HEK293 (cell line): ENCODE measurements at regions not wholly inside any gene's neighbourhood (a gene's known extent, or its start where the extent isn't known, plus 50 kb on each side); places are given as distances from the start of the nearest gene placed in this dataset.

ENCODE experiments used
- OSR2 ChIP-seq: fragments of 450-650 bp; formaldehyde crosslinking; IDR thresholded peaks from 2 replicates; pipeline ENCODE4 v1.5.1; 2016; ENCODE audit warnings: missing biosample characterization, missing genetic modification characterization
- SETDB1 ChIP-seq: IDR thresholded peaks from one replicate; pipeline ENCODE4 v1.6.1; 2017; ENCODE audit warnings: mild to moderate bottlenecking, low read length, moderate library complexity, mixed read lengths; ENCODE audit not compliant: insufficient read length
- ZNF223 ChIP-seq: fragments of 450-650 bp; formaldehyde crosslinking; IDR thresholded peaks from 2 replicates; pipeline ENCODE4 v1.5.1; 2016; ENCODE audit warnings: missing biosample characterization, missing genetic modification characterization
- ZNF670 ChIP-seq: fragments of 450-650 bp; formaldehyde crosslinking; IDR thresholded peaks from 2 replicates; pipeline ENCODE4 v1.5.1; 2016; ENCODE audit warnings: missing biosample characterization, missing genetic modification characterization, low read depth
- TF ChIP-seq, protein P1 (sequence below): fragments of 450-650 bp; formaldehyde crosslinking; IDR thresholded peaks from 2 replicates; pipeline ENCODE4 v1.5.1; 2016; ENCODE audit warnings: missing biosample characterization, missing genetic modification characterization
- TF ChIP-seq, protein P2 (sequence below): IDR thresholded peaks from 2 replicates; pipeline ENCODE4 v1.6.1; 2011; ENCODE audit warnings: mild to moderate bottlenecking, low read depth, low read length, borderline replicate concordance
- TF ChIP-seq, protein P3 (sequence below): fragments of 450-650 bp; formaldehyde crosslinking; conservative IDR thresholded peaks from 2 replicates; pipeline ENCODE4 v1.5.1; 2016; ENCODE audit warnings: low read depth, missing biosample characterization, missing genetic modification characterization
- TF ChIP-seq, protein P4 (sequence below): sonication (generic); formaldehyde crosslinking; IDR thresholded peaks from 2 replicates; pipeline ENCODE4 v1.8.1; 2022; ENCODE audit warnings: mild to moderate bottlenecking, moderate library complexity, missing genetic modification reagents

DNA sequence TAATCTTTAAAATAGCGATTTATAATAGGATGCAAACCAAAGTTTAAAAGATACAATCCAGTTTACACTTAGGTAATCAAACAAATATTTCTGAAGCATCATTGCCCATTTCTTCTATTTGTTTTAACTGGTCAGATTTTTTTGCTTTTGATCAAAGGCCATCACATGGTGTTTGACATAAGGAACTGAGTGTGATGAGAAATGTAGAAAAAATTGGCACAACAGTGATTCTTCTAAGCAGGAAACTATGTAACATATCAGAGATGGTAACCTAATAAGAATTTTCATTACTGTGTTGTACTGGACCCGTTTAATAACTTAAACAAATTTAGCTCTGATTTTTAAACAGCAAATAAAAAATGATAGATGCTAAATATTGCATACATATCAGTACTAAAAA lies 644.7 kb upstream of the KLF12 start:
- TF ChIP-seq ZNF223 (no peak), OSR2 (tag by site-specific recombination) (no peak), SETDB1 (no peak), ZNF670 (tag by site-specific recombination) (no peak)
- TF ChIP-seq, protein P1, sequence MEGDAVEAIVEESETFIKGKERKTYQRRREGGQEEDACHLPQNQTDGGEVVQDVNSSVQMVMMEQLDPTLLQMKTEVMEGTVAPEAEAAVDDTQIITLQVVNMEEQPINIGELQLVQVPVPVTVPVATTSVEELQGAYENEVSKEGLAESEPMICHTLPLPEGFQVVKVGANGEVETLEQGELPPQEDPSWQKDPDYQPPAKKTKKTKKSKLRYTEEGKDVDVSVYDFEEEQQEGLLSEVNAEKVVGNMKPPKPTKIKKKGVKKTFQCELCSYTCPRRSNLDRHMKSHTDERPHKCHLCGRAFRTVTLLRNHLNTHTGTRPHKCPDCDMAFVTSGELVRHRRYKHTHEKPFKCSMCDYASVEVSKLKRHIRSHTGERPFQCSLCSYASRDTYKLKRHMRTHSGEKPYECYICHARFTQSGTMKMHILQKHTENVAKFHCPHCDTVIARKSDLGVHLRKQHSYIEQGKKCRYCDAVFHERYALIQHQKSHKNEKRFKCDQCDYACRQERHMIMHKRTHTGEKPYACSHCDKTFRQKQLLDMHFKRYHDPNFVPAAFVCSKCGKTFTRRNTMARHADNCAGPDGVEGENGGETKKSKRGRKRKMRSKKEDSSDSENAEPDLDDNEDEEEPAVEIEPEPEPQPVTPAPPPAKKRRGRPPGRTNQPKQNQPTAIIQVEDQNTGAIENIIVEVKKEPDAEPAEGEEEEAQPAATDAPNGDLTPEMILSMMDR (tag by site-specific recombination), result no peak
- TF ChIP-seq, protein P2, sequence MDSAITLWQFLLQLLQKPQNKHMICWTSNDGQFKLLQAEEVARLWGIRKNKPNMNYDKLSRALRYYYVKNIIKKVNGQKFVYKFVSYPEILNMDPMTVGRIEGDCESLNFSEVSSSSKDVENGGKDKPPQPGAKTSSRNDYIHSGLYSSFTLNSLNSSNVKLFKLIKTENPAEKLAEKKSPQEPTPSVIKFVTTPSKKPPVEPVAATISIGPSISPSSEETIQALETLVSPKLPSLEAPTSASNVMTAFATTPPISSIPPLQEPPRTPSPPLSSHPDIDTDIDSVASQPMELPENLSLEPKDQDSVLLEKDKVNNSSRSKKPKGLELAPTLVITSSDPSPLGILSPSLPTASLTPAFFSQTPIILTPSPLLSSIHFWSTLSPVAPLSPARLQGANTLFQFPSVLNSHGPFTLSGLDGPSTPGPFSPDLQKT, result no peak
- TF ChIP-seq, protein P3, sequence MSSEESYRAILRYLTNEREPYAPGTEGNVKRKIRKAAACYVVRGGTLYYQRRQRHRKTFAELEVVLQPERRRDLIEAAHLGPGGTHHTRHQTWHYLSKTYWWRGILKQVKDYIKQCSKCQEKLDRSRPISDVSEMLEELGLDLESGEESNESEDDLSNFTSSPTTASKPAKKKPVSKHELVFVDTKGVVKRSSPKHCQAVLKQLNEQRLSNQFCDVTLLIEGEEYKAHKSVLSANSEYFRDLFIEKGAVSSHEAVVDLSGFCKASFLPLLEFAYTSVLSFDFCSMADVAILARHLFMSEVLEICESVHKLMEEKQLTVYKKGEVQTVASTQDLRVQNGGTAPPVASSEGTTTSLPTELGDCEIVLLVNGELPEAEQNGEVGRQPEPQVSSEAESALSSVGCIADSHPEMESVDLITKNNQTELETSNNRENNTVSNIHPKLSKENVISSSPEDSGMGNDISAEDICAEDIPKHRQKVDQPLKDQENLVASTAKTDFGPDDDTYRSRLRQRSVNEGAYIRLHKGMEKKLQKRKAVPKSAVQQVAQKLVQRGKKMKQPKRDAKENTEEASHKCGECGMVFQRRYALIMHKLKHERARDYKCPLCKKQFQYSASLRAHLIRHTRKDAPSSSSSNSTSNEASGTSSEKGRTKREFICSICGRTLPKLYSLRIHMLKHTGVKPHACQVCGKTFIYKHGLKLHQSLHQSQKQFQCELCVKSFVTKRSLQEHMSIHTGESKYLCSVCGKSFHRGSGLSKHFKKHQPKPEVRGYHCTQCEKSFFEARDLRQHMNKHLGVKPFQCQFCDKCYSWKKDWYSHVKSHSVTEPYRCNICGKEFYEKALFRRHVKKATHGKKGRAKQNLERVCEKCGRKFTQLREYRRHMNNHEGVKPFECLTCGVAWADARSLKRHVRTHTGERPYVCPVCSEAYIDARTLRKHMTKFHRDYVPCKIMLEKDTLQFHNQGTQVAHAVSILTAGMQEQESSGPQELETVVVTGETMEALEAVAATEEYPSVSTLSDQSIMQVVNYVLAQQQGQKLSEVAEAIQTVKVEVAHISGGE, result no peak
- TF ChIP-seq, protein P4, sequence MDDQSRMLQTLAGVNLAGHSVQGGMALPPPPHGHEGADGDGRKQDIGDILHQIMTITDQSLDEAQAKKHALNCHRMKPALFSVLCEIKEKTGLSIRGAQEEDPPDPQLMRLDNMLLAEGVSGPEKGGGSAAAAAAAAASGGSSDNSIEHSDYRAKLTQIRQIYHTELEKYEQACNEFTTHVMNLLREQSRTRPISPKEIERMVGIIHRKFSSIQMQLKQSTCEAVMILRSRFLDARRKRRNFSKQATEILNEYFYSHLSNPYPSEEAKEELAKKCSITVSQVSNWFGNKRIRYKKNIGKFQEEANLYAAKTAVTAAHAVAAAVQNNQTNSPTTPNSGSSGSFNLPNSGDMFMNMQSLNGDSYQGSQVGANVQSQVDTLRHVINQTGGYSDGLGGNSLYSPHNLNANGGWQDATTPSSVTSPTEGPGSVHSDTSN (CRISPR knock-in tag), result no peak
